Nephron progenitor cell (in vitro differentiated cells): ENCODE measurements at regions not wholly inside any gene's neighbourhood (a gene's known extent, or its start where the extent isn't known, plus 50 kb on each side); places are given as distances from the start of the nearest gene placed in this dataset.

Source experiments
- DNase-seq: peaks from one replicate; pipeline ENCODE4 v3.0.0; 2021
- H3K27ac Mint-ChIP-seq: 2 replicates; pipeline ENCODE4 v1.8.0; 2021; ENCODE audit warnings: mild to moderate bottlenecking, moderate library complexity, mixed read lengths
- H3K27me3 Mint-ChIP-seq: 2 replicates; pipeline ENCODE4 v1.8.0; 2021; ENCODE audit warnings: mild to moderate bottlenecking, low read depth, mixed read lengths; ENCODE audit not compliant: poor library complexity
- H3K36me3 Mint-ChIP-seq: 2 replicates; pipeline ENCODE4 v1.8.0; 2021; ENCODE audit warnings: low read depth, mixed read lengths
- H3K4me1 Mint-ChIP-seq: 2 replicates; pipeline ENCODE4 v1.8.0; 2021; ENCODE audit warnings: mixed read lengths
- H3K4me3 Mint-ChIP-seq: 2 replicates; pipeline ENCODE4 v1.8.0; 2021; ENCODE audit warnings: mild to moderate bottlenecking, moderate library complexity, mixed read lengths
- H3K9me3 Mint-ChIP-seq: 2 replicates; pipeline ENCODE4 v1.8.0; 2021; ENCODE audit warnings: mild to moderate bottlenecking, moderate library complexity, mixed read lengths
- TF ChIP-seq, protein P1 (sequence below): fragments of 200-600 bp; sonication (generic); IDR thresholded peaks from 2 replicates; pipeline ENCODE4 v1.5.0; 2021; ENCODE audit warnings: antibody characterized with exemption

DNA sequence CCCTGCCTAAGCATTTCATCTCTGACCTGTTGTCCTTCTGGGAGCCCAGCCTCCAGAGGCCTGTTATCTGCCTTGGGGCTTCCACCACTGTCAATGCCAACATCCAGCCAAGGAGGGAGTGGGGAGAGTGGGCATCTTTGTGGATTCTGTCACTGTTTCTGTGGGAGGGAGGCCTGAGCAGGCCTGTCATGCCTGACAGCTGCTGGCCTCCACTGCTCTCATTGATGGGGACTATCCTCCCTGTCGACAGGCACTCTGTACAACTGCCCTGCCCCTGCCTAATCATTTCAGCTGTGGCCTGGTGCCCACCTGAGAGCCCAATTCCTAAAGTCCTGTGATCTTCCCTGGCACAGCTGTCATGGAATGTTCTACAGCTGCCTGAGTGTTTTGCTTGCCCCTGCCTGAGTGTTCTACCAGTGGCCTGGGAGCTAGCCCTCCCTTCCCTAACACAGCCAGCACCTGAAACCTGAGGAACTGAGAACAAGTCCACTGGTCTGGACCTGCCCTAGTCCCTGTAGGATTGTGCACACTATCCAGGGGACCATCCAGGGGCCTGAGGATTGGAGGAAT is 145.3 kb downstream of the FAM83B start:
- no peaks in the 10 kb centered on the region for H3K4me1 Mint-ChIP-seq
- H3K4me3 Mint-ChIP-seq, result no peak overlapping the region
- TF ChIP-seq, protein P1, sequence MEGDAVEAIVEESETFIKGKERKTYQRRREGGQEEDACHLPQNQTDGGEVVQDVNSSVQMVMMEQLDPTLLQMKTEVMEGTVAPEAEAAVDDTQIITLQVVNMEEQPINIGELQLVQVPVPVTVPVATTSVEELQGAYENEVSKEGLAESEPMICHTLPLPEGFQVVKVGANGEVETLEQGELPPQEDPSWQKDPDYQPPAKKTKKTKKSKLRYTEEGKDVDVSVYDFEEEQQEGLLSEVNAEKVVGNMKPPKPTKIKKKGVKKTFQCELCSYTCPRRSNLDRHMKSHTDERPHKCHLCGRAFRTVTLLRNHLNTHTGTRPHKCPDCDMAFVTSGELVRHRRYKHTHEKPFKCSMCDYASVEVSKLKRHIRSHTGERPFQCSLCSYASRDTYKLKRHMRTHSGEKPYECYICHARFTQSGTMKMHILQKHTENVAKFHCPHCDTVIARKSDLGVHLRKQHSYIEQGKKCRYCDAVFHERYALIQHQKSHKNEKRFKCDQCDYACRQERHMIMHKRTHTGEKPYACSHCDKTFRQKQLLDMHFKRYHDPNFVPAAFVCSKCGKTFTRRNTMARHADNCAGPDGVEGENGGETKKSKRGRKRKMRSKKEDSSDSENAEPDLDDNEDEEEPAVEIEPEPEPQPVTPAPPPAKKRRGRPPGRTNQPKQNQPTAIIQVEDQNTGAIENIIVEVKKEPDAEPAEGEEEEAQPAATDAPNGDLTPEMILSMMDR, result no peak
- no peaks in the 10 kb centered on the region for H3K36me3 Mint-ChIP-seq
- no peaks in the 10 kb centered on the region for H3K27me3 Mint-ChIP-seq
- H3K9me3 Mint-ChIP-seq, result peaks cover 24% of the 10 kb centered on the region
- H3K27ac Mint-ChIP-seq, result no peak overlapping the region
- no peak for DNase-seq

GRCh38 chr6:54992789-54993188 is 146.2 kb downstream of the FAM83B start:
- Mint-ChIP-seq H3K27ac (no peak overlapping the region), H3K4me1 (no peaks in the 10 kb centered on the region), H3K4me3 (no peak overlapping the region), H3K27me3 (no peaks in the 10 kb centered on the region), H3K9me3 (peaks cover 24% of the 10 kb centered on the region), H3K36me3 (no peaks in the 10 kb centered on the region)
- no peak for DNase-seq
- TF ChIP-seq, protein P1, result no peak

DNA sequence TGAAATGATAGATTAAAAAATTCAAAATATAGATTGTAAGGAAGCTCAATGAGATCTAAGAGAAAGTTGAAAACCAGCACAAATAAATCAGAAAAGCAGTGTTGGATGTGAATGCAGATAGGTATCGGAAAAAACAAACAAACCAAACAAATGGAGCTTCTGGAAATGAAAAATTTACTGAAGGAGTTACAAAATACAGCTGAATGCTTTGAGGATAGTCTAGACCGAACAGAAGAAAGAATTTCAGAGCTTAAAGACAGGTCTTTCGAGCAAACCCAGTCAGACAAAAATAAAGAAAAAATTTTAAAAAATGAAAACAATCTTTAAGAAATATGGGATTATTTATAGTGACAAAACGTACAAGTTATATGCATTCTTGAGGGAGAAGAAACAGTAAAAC is 146.7 kb downstream of the FAM83B start:
- no peaks in the 10 kb centered on the region for H3K36me3 Mint-ChIP-seq
- no peaks in the 10 kb centered on the region for H3K4me1 Mint-ChIP-seq
- H3K4me3 Mint-ChIP-seq, result no peak overlapping the region
- H3K27me3 Mint-ChIP-seq, result no peaks in the 10 kb centered on the region
- no peak for DNase-seq
- TF ChIP-seq, protein P1, result no peak
- H3K9me3 Mint-ChIP-seq, result peaks cover 24% of the 10 kb centered on the region
- H3K27ac Mint-ChIP-seq, result no peak overlapping the region

GRCh38 chr6:54993948-54994347 is 147.4 kb downstream of the FAM83B start:
- Mint-ChIP-seq H3K36me3 (no peaks in the 10 kb centered on the region), H3K4me1 (no peaks in the 10 kb centered on the region), H3K27ac (no peak overlapping the region), H3K9me3 (peaks cover 24% of the 10 kb centered on the region), H3K27me3 (no peaks in the 10 kb centered on the region), H3K4me3 (no peak overlapping the region)
- DNase-seq, result no peak
- TF ChIP-seq, protein P1, result no peak

GRCh38 chr6:54998576-54998975 is 152.0 kb downstream of the FAM83B start:
- H3K27ac Mint-ChIP-seq, result no peak overlapping the region
- TF ChIP-seq, protein P1, result no peak
- no peak overlapping the region for H3K4me3 Mint-ChIP-seq
- no peak for DNase-seq
- H3K27me3 Mint-ChIP-seq, result no peaks in the 10 kb centered on the region
- no peaks in the 10 kb centered on the region for H3K4me1 Mint-ChIP-seq
- H3K36me3 Mint-ChIP-seq, result no peaks in the 10 kb centered on the region
- peaks cover 15% of the 10 kb centered on the region for H3K9me3 Mint-ChIP-seq

DNA sequence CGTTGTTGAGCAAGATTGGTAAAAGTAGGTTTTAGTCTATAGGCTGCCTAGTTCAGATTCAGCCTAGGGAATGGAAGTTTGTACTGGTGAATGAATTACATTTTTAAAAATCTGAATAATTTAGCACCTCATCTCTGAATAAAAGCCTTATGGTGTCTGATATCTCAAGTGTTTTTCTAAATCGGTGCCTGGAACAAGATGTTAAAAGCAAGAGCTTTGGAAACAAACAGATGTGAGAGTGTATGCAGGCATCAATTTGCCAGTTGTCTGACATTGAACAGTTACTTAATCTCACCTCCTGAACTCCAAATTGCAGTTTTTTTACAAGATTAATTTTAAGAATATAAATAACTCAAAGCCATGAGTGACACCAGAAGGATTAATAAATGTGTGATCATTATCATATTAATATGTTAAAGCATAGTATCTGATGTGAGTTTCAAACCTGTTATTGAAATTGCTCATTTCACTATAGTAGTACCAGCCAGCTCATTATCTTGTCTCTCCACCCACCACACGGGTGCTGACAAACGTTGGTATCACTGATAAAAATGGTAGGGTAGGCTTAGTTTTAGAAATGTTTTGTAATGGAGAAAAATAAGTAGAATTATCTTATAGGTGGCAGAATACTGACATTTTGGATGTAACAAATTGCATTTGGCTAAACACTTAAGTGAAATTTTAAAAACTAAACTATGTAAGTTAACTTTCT is 157.3 kb downstream of the FAM83B start:
- Mint-ChIP-seq H3K9me3 (peaks cover 4% of the 10 kb centered on the region), H3K4me1 (no peaks in the 10 kb centered on the region), H3K27ac (no peak overlapping the region), H3K4me3 (no peak overlapping the region), H3K36me3 (no peaks in the 10 kb centered on the region), H3K27me3 (no peaks in the 10 kb centered on the region)
- DNase-seq, result no peak
- TF ChIP-seq, protein P1, result no peak
